H1 (cell line): ENCODE measurements at regions not wholly inside any gene's neighbourhood (a gene's known extent, or its start where the extent isn't known, plus 50 kb on each side); places are given as distances from the start of the nearest gene placed in this dataset.

ENCODE experiments used
- ATF3 ChIP-seq: IDR thresholded peaks from 2 replicates; pipeline ENCODE4 v1.6.1; 2011; ENCODE audit warnings: low read depth, mild to moderate bottlenecking, low read length; ENCODE audit not compliant: insufficient read depth
- BACH1 ChIP-seq: IDR thresholded peaks from 2 replicates; pipeline ENCODE4 v1.6.1; 2012; ENCODE audit warnings: low read length, improper control_type of control experiment
- BRCA1 ChIP-seq: IDR thresholded peaks from 2 replicates; pipeline ENCODE4 v1.6.1; 2012; ENCODE audit warnings: low read depth, low read length, improper control_type of control experiment
- CEBPB ChIP-seq: IDR thresholded peaks from 2 replicates; pipeline ENCODE4 v1.6.1; 2012; ENCODE audit warnings: low read depth, low read length
- RFX5 ChIP-seq: IDR thresholded peaks from 2 replicates; pipeline ENCODE4 v1.6.1; 2011; ENCODE audit warnings: low read depth, low read length, improper control_type of control experiment, borderline replicate concordance
- TBP ChIP-seq: IDR thresholded peaks from 2 replicates; pipeline ENCODE4 v1.6.1; 2011; ENCODE audit warnings: low read depth, low read length, improper control_type of control experiment

GRCh38 chr9:124124729-124125650 lies 113.4 kb downstream of the LHX2 start (continued):
- TF ChIP-seq RFX5 (no peak), BACH1 (no peak), BRCA1 (no peak), TBP (no peak), ATF3 (no peak), CEBPB (no peak)
